Posterior vena cava (tissue), 2 donors: ENCODE measurements at regions not wholly inside any gene's neighbourhood (a gene's known extent, or its start where the extent isn't known, plus 50 kb on each side); places are given as distances from the start of the nearest gene placed in this dataset.
"Not testable (repeated sequence)": the region's sequence is repeated elsewhere in the genome, so short reads cannot be mapped to it uniquely, and the experiment has no call there.

Source experiments
- DNase-seq: peaks from one replicate; pipeline ENCODE4 v3.0.0-alpha.2; 2020; ENCODE audit warnings: low spot score
- intact Hi-C, 2 donors: fragments of 100-400 bp; cut with DNase I; formaldehyde crosslinking; loops; one replicate each; pipeline versions ENCODE4 v1.14.1 to v1.14.2; 2022 to 2023
- donor health status: DM: yes; HTN: yes; CAD: no.
- donor health status: DM: yes; HTN: yes; CAD: no.

DNA sequence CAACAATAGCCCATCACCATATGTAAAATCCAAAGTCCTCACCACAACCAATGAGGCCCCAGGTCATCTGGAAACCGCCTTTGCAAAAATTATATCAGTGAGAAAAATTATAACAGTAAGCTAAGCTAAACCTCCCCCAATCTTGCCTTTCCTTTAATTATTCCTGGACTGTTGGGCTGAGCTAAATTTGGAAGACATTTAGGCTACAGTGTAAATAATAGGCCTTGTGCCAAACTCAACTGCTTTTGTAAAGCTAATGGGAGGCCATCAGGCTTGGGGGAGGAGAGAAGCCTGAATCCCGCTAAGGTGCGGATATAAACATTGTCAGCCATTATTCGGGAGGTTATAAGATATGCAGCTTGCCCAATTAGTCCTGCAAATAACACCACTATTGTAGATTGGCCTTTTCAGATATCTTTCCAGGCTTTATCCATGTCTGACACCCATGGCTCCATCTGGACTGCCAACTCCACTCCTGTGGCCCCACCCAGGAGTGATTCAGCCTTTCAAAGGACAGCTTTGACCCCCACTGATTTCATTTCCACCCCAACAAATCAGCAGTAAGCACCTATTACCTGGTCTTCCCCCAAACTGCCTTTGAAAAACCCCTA, 53.0 kb upstream of the CA12 start:
- intact Hi-C loops = no loop called here
- no peak for DNase-seq

DNA sequence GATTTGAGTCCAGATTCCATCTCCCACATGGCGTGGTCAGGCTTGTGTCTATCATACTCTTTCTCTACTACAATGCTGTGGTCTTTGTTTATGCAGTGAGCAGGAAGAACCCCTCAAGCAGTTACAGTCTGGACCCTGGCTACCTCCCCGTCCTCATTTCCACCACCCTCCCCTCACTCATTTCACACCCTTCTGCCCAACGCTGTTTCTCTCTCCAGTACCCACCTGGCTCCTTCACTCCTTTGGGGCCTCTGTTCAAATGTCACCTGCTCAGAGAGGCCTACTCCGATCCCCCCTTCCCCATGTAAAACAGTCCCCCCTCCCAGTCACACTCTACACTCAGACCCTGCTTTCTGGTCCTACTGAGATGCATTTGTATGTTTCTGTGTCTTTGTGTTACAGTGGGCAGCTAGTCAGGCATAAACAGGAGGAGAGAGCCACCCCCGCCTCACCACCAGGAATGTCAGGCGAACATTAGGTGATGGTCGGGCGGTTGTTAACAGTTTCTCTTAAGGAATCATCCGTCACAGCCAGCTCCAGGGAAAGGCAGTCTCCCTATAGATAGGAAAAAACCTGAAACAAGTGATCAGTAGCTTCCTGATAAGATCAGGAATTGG, 53.7 kb upstream of the CA12 start:
- no peak for DNase-seq
- intact Hi-C loops = no loop called here

DNA sequence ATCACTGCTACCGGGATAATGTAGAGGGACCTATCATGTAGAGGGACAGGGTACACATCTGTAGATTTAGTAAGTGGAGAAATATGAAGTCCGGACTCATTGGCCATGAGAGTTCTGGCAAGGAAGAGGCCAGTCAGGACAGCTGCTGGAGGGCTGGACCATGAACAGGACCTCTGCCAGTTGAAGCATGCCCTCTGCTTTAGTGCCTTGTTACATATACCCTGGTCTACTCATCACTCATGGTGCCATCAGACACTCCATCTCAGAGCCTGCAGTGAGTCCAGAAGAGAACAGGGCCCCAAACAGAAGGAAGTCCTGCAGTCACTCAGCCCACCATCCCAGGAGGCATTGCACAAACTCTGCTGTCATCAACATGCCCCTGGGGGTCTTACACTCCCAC, 54.7 kb upstream of the CA12 start:
- no peak for DNase-seq
- intact Hi-C loops = no loop called here

DNA sequence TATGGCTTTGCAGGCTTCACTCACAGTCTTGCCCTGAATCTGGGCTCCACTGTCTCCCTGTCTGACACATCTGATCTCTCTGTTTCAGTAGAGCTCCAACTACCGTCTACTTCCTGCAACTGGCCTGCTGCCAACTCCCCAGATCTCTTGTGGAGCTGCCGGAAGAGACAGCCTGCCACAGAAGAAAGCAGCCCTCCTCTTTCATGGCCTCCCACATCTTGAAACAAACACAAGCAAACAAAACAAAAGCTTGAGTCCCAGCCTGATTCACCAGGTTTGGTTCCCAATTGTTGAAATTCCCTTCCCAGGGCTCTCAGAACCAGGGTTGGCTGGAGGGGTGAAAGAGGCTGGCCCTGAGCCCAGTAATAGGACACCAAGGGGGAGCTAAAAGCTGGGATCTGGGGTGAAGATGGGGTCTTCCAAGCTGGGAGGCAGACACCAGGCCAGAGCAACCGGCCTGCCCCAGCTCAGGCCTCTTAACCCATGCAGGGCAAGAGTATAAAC, 55.3 kb upstream of the CA12 start:
- DNase-seq = peak; percentile 95
- intact Hi-C loops = no loop called here

DNA sequence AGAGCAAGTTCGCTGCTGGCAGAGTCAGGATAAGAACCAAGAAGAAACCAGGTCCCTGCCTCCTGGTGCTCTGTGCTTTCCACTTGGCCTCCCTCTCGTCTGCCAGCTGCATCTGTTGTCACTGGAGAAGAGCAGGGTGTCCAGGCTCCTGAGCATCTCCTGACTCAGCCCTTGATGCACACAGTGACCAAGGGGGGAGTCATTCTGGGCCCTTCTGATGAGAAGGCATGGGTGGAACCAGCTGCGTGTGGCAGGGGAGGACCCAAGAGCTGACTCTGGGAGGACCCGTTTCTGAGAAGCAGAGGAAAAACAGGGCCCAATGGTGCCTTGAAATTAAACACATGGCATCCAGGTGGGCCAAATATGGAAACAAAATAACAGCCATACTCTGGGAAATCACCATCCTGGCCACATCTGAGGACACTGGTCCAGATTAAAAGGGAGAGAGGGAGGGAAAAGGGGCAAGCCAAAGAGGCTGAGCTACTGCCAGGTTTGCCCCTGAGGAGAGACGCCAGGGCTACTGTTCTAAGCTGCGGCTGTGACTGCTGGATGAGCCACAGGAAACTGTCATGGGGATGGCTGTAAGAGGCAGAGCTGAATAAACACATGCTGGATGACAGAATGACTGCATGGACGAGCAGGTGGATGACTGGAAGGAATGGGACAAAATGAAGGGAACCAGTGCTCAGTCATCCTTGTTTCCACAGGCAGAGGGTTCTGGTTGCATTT, 58.1 kb upstream of the CA12 start:
- intact Hi-C loops = no loop called here
- DNase-seq = no peak

DNA sequence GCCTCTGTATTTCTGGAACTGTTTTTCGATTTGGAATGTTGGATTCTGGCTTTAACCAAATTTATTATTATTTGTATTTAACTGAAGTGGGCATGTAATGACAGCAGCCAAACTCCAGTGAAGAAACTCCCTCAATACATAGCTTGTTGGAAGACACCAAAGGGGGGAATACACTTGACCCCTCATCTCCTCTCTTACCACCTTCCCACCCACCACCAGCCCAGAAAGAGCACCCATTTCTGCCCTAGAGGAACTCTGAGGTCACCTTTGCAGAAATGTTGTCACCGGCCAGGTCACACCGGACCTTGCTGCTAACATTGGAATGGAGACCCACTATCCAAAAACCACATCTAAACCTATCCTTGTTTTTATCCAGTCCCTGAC, 58.6 kb upstream of the CA12 start:
- no peak for DNase-seq
- intact Hi-C loops = no loop called here

DNA sequence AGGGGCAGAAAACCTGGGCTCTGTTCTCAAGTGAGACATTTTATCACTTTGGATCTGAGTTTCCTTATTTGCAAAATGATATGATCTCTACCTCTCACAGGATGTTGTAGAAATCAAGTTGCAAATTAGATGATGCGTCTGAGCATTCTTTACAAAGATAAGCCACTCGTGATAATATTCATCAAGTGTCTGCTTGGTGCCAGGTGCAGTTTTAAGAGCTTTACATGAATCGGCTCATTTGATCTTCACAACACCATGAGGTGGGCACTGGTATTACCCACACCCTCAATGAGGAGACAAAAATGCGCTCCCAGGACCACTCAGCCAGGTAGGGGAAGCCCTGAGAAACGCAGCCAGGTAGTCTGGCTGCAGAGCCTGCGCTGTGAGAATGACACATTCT, 59.1 kb upstream of the CA12 start:
- intact Hi-C loops = no loop called here
- DNase-seq = no peak

DNA sequence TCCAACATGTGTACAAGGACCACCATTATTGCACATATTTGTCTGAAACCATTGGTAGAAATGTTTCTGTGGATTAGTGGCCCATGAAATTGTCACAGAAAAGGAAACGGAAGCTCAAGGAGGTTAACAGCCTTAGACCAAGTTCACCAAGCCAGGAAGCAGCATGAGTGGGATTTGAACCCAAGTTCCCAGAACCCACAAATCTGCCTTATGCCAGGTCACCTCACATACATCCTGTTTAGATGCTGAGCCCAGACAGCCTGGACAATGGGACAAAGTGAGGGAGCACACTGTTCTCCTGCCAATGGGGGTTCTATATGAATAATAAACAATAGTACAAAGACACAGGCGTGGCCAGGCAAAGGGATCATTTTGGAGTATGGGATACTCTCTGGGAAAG, 59.6 kb upstream of the CA12 start:
- intact Hi-C loops = no loop called here
- no peak for DNase-seq

DNA sequence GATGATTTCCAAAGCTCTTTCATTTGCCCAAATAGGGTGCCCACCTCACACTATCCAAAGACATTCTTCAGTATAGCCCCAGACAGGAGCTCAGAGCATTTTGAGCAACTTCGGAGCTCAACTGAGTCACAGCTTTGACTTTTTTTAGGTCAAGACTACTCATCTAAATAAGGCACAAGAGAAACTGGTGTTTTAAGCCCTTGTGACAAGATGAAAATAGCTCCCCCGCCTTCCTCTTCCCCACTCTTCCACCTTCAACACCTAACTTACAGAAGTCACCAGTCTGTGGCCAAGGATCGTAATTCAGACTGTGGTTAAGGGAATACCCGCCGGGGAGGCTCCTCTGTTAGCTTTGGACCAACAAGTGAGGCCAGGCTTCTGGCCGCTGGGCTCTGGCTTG, 60.4 kb upstream of the CA12 start:
- intact Hi-C loops = no loop called here
- DNase-seq = no peak

DNA sequence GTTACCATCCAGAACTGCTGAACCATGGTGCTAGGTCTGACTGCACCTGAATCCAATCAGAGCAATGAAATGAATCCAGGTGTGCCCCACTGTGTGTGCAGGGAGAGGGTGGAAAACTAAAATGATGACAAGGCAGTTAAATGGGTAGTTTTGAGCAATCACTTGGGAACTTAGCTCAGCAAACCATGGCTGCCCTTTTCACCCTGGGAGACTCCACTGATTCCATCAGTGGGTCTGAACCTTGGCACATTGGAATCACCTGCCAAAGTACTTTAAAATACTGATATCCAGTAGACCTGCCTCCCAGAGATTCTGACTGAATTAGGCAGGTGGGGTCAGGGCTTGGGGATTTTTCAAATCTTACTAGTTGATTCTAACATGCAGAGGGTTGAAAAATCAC, 59.8 kb upstream of the USP3 start:
- intact Hi-C loops = no loop called here
- DNase-seq = no peak

DNA sequence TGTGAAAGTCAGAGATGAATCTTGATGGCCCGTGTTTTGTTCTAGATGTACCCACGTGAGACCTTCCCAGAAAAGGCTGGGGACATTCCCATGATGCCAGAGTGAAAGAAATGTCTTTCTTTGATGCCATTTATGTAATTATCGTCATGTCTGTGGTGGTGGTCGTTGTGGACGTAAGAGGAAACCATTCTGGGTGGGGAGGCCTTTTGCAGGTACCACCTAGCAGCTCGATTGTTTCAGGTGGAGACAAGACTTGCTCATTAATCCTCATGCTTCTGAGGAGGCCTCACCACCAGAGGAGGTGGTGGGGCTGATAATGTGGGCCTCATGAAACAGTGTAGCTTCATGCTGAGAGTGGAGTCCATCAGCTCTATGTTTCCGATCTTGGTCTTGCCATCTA, 58.1 kb upstream of the USP3 start:
- intact Hi-C loops = no loop called here

DNA sequence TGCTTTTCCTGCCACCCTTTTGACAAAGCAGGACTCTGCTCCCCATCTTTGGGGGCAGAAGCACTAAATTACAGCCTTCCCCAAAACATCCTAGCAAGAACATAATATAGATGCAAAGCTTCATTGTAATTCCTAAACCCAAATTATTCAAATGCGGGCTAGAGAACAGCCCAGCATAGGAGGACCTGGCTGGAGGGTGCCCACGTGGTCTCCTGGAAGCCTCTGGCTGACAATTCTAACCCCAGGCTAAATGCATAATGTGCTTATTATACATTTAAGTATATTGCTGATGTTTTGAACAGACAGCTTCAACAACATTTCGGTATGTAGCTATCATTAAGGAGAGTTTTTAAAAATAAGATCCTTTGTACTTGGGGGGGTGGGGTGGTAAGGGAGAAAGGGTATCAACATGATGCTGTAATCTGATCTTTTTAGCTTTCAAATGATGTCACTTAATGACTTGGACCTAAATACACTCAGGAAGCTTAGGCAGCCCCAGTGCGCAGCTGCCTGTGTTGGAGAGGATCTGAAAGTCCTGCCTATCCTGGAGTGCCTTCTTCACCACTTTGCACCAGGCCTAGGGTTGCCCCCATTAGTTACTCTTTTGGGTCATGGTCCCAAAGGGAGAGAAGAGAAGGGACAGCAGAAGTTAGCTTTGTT, 57.2 kb upstream of the USP3 start:
- DNase-seq = no peak
- intact Hi-C loops = no loop called here

More for the DNA sequence above, 58.1 kb upstream of the USP3 start:
- no peak for DNase-seq

DNA sequence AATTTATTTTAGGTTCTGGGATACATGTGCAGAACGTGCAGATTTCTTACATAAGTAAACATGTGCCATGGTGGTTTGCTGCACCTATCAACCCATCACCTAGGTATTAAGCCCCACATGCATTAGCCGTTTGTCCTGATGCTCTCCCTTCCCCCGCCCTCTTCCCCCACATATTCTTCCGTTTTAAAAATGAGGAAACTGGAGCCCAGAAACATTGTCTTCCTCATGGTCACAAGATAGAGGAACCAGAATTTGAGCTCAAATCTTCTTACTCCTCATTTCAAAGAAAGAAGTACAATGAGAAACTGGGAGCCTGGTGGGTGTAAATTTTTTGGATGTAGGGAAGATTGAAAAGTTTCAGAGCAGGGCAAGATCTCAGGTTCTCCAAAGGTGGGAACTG, 56.1 kb upstream of the USP3 start:
- no peak for DNase-seq
- intact Hi-C loops = no loop called here

DNA sequence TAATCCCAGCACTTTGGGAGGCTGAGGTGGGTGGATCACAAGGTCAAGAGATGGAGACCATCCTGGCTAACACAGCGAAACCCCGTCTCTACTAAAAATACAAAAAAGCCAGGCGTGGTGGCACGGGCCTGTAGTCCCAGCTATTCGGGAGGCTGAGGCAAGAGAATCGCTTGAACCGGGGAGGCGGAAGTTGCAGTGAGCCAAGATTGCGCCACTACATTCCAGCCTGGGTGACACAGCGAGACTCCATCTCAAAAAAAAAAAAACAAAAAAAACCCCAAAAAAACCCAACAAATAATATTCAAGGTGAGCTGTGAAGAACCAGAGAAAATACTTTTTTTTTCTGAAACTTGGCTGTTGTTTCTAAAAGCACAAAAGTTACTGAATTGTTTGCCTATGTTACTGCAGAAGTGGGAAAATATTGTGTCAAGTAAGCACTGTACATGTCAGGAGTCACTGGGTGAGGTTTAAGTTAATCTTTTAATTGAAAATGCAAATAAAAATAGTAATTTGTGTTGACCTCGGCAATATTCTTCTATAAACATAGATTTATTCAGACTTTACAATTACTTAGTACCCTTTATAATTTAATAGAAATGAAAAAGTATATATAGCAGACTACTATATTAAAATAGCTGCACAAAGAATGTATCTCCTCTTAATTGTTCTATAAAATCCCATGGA, 55.4 kb upstream of the USP3 start:
- intact Hi-C loops = not testable (repeated sequence)

DNA sequence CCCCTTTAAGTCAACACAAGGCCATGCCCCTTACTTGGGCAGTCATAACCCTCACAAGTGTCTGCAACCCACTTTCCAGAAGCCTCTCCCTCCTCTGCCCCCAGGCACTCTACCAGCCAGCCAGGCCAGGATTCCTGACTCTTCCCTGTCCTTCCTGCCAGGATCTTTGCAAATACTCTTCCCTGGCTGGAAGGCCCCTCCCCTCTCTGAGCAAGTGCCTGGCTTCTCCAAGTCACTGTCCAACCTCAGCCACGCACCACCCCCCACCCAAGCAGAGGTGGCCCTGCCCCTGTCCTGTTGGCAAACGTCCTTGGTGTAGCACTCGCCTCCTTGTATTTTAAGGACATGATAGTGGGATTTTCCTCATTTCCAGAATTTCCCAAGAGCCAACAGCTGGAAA, 54.7 kb upstream of the USP3 start:
- DNase-seq = no peak
- intact Hi-C loops = no loop called here

More for the DNA sequence above, 55.4 kb upstream of the USP3 start:
- DNase-seq = not testable (repeated sequence)

DNA sequence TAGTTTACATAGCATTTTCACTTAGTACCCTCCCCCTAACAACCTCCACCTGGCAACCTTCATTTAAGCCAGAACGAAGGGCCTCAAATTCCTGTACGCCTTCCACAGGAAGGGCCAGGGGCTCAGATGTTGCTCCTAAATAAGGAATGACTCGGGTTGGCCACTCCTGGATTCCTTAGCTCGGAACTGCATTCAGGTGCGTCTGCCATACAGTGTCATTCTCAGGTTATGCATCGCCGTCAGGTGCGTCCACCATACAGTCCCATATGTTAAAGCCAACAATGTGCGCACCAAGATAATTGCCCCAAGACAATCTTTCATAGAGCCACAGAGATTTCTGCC, 53.5 kb upstream of the USP3 start:
- no peak for DNase-seq
- intact Hi-C loops = no loop called here

DNA sequence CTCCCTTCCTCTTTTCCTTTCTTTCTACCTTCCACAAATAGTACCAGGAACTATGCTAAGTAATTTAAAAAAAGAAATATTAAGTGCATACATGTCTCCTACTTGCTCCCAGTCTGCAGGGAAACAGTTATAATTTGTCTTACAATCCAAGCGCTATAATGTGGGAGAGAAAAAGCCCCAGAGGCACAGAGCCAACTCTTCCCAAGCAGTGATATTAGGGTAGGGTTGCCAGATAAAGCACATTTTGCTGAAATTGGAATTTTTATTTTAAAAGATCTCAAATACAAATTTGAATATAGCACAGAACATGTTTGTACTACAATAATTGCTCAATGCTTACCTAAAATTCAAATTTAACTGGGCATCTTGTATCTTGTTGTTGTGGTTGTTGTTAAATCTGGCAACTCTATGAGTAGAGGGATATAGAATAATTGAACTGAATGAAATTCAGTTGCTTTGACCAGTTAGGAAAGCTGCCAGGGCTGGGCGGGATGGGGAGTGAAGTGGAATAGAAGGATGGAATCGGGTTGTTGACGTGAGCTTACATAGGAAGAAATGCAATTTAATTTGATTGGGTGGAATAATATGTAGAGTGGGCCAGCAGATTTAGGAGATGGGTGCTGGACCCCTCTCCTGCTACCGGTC, 52.6 kb upstream of the USP3 start:
- intact Hi-C loops = no loop called here
- no peak for DNase-seq

DNA sequence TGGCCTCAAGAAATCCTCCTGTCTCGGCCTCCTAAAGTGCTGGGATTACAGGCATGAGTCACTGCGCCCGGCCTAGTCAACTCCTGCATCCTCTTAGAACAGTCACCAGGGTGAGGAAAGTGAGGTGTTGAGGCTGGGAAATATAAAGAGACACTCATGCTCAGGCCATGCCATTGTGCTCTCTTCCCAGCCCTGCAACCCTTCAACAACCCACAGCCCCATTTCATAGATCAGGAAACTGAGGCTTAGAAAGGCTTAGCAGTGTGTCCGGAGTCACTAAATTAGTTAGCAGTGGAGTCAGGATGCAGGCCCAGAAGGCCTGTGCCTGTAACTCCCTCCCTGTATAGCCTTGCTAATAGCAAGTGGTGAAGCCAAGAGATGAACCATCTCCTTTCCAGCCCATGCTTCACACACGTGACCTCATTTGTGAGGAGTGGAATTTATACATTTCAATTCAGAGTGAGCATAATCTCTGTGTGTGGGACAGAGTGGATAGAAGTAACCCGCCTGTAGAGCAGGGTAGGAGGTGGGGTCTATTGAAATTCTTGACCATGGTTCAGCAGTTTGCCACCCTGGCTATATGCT, 51.7 kb upstream of the USP3 start:
- no peak for DNase-seq
- intact Hi-C loops = no loop called here
